Body of pancreas (tissue), 4 donors: ENCODE measurements at regions not wholly inside any gene's neighbourhood (a gene's known extent, or its start where the extent isn't known, plus 50 kb on each side); places are given as distances from the start of the nearest gene placed in this dataset.

Experiments used
- POLR2A ChIP-seq, 3 donors: fragments of 450-650 bp; IDR thresholded peaks; one replicate each; pipeline ENCODE4 v1.6.1; 2016; ENCODE audit warnings: antibody characterized with exemption in 3 of 3, mild to moderate bottlenecking in 2 of 3
- TF ChIP-seq, protein P1 (sequence below), 7 experiments: fragments of 450-650 bp in 4 of 7; fragments of 200-600 bp in 3 of 7; sonication (generic) in 3 of 7; IDR thresholded peaks; one replicate each; pipeline ENCODE4 v1.5.1; 2016 to 2019; ENCODE audit warnings: antibody characterized with exemption in 7 of 7

- TF ChIP-seq, protein P1, sequence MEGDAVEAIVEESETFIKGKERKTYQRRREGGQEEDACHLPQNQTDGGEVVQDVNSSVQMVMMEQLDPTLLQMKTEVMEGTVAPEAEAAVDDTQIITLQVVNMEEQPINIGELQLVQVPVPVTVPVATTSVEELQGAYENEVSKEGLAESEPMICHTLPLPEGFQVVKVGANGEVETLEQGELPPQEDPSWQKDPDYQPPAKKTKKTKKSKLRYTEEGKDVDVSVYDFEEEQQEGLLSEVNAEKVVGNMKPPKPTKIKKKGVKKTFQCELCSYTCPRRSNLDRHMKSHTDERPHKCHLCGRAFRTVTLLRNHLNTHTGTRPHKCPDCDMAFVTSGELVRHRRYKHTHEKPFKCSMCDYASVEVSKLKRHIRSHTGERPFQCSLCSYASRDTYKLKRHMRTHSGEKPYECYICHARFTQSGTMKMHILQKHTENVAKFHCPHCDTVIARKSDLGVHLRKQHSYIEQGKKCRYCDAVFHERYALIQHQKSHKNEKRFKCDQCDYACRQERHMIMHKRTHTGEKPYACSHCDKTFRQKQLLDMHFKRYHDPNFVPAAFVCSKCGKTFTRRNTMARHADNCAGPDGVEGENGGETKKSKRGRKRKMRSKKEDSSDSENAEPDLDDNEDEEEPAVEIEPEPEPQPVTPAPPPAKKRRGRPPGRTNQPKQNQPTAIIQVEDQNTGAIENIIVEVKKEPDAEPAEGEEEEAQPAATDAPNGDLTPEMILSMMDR (IDR thresholded peaks at IDR 0.05), result no peak
- no peak for TF ChIP-seq POLR2A (IDR thresholded peaks at IDR 0.05)
Observed at GRCh38 chr1:8207202-8207601, 110.7 kb upstream of the SLC45A1 start.
